ENCODE measurements at regions not wholly inside any gene's neighbourhood (a gene's known extent, or its start where the extent isn't known, plus 50 kb on each side); places are given as distances from the start of the nearest gene placed in this dataset.

- no peak for TF ChIP-seq CTCF (IDR thresholded peaks at IDR 0.05)
- TF ChIP-seq POLR2A (IDR thresholded peaks at IDR 0.05), result no peak
These were observed 333.4 kb upstream of the ATXN7L3B start for GRCh38 chr12:74204236-74204635.

Measured in suprapubic skin (tissue), 3 donors.